GM18870 (cell line): ENCODE measurements at regions not wholly inside any gene's neighbourhood (a gene's known extent, or its start where the extent isn't known, plus 50 kb on each side); places are given as distances from the start of the nearest gene placed in this dataset.
A peak's percentile ranks its signal among the peaks of the same experiment; 100 is the strongest.

Experiments used
- ATAC-seq: cut with Tn5 transposase; IDR thresholded peaks from one replicate; pipeline ENCODE4 v1.9.1; 2021; ENCODE audit warnings: moderate library complexity; ENCODE audit not compliant: unreplicated experiment

- no peak for ATAC-seq
These were observed 98.2 kb upstream of the CYP1B1 start for GRCh38 chr2:38174131-38174530.

GRCh38 chr2:38173683-38174082 lies 97.7 kb upstream of the CYP1B1 start:
- no peak for ATAC-seq

GRCh38 chr2:38171208-38171855 lies 95.4 kb upstream of the CYP1B1 start:
- no peak for ATAC-seq

GRCh38 chr2:38170733-38171132 lies 94.8 kb upstream of the CYP1B1 start:
- ATAC-seq: no peak

- ATAC-seq: no peak
These were observed 94.1 kb upstream of the CYP1B1 start for GRCh38 chr2:38170067-38170466.

GRCh38 chr2:38168710-38169480 lies 92.9 kb upstream of the CYP1B1 start:
- ATAC-seq: no peak

- no peak for ATAC-seq
These were observed 92.0 kb upstream of the CYP1B1 start for GRCh38 chr2:38167968-38168350.

- ATAC-seq: no peak
These were observed 89.7 kb upstream of the CYP1B1 start for GRCh38 chr2:38165698-38166097.

GRCh38 chr2:38164881-38165280 lies 88.9 kb upstream of the CYP1B1 start:
- ATAC-seq: peak; percentile 72

GRCh38 chr2:38163579-38163978 lies 87.6 kb upstream of the CYP1B1 start:
- no peak for ATAC-seq

- no peak for ATAC-seq
These were observed 87.1 kb upstream of the CYP1B1 start for GRCh38 chr2:38163006-38163405.

GRCh38 chr2:38160516-38160915 lies 84.6 kb upstream of the CYP1B1 start:
- ATAC-seq: no peak

- ATAC-seq: no peak
These were observed 83.6 kb upstream of the CYP1B1 start for GRCh38 chr2:38159597-38159996.

GRCh38 chr2:38159191-38159590 lies 83.2 kb upstream of the CYP1B1 start:
- ATAC-seq: no peak

GRCh38 chr2:38158378-38159118 lies 82.6 kb upstream of the CYP1B1 start:
- ATAC-seq: no peak

GRCh38 chr2:38156436-38156835 lies 80.5 kb upstream of the CYP1B1 start:
- no peak for ATAC-seq

- no peak for ATAC-seq
These were observed 79.1 kb upstream of the CYP1B1 start for GRCh38 chr2:38155015-38155414.

- ATAC-seq: no peak
These were observed 78.4 kb upstream of the CYP1B1 start for GRCh38 chr2:38154395-38154794.

GRCh38 chr2:38153476-38154135 lies 77.7 kb upstream of the CYP1B1 start:
- ATAC-seq: no peak

- no peak for ATAC-seq
These were observed 77.0 kb upstream of the CYP1B1 start for GRCh38 chr2:38152913-38153312.

GRCh38 chr2:38152035-38152434 lies 76.1 kb upstream of the CYP1B1 start:
- ATAC-seq: no peak
